ENCODE measurements at regions not wholly inside any gene's neighbourhood (a gene's known extent, or its start where the extent isn't known, plus 50 kb on each side); places are given as distances from the start of the nearest gene placed in this dataset.

GRCh38 chr2:204064119-204064518 is 127.6 kb downstream of the ICOS start:
- intact Hi-C loops (cut with DNase I; ENCODE audit: low total_unique reads) = no loop called here
- in situ Hi-C loops (cut with MboI; ENCODE audit: low sequenced_read_pairs in 4 of 4) = no loop called here
- no peaks in the 10 kb centered on the region for H3K36me3 ChIP-seq
- H3K4me3 ChIP-seq = no peak overlapping the region
- DNase-seq = no peak
- no peaks in the 10 kb centered on the region for H3K9me3 ChIP-seq
- no peaks in the 10 kb centered on the region for H3K27me3 ChIP-seq
- TF ChIP-seq CTCF (IDR thresholded peaks at IDR 0.05 in 4 of 5, conservative IDR thresholded peaks at IDR 0.05 in 1 of 5) = no peak
- no peak for TF ChIP-seq POLR2A (IDR thresholded peaks at IDR 0.05)
- no peaks in the 10 kb centered on the region for H3K4me1 ChIP-seq
- no peak overlapping the region for H3K27ac ChIP-seq
- no peak for ATAC-seq

- no peak overlapping the region for H3K4me3 ChIP-seq
- no peak overlapping the region for H3K27ac ChIP-seq
- no peaks in the 10 kb centered on the region for H3K27me3 ChIP-seq
- no peak for ATAC-seq
- no peaks in the 10 kb centered on the region for H3K9me3 ChIP-seq
- in situ Hi-C loops (cut with MboI; ENCODE audit: low sequenced_read_pairs in 4 of 4) (no loop called here), intact Hi-C loops (cut with DNase I; ENCODE audit: low total_unique reads) (no loop called here)
- DNase-seq = no peak
- H3K36me3 ChIP-seq = no peaks in the 10 kb centered on the region
- H3K4me1 ChIP-seq = no peaks in the 10 kb centered on the region
- TF ChIP-seq CTCF (IDR thresholded peaks at IDR 0.05 in 4 of 5, conservative IDR thresholded peaks at IDR 0.05 in 1 of 5) (no peak), POLR2A (IDR thresholded peaks at IDR 0.05) (no peak)
These were observed 129.0 kb downstream of the ICOS start for GRCh38 chr2:204065566-204065965.

- Histone ChIP-seq H3K9me3 (no peaks in the 10 kb centered on the region), H3K36me3 (no peaks in the 10 kb centered on the region), H3K27me3 (no peaks in the 10 kb centered on the region), H3K27ac (no peak overlapping the region), H3K4me3 (no peak overlapping the region), H3K4me1 (no peaks in the 10 kb centered on the region)
- no peak for TF ChIP-seq CTCF (IDR thresholded peaks at IDR 0.05 in 4 of 5, conservative IDR thresholded peaks at IDR 0.05 in 1 of 5)
- no peak for TF ChIP-seq POLR2A (IDR thresholded peaks at IDR 0.05)
- intact Hi-C loops (cut with DNase I; ENCODE audit: low total_unique reads) = no loop called here
- DNase-seq (no peak), ATAC-seq (no peak)
- in situ Hi-C loops (cut with MboI; ENCODE audit: low sequenced_read_pairs in 4 of 4) = no loop called here
These were observed 129.5 kb downstream of the ICOS start for GRCh38 chr2:204066051-204066450.

- Histone ChIP-seq H3K36me3 (no peaks in the 10 kb centered on the region), H3K9me3 (no peaks in the 10 kb centered on the region), H3K27ac (no peak overlapping the region), H3K4me3 (no peak overlapping the region), H3K4me1 (no peaks in the 10 kb centered on the region), H3K27me3 (no peaks in the 10 kb centered on the region)
- intact Hi-C loops (cut with DNase I; ENCODE audit: low total_unique reads) (no loop called here), in situ Hi-C loops (cut with MboI; ENCODE audit: low sequenced_read_pairs in 4 of 4) (no loop called here)
- no peak for DNase-seq
- TF ChIP-seq CTCF (IDR thresholded peaks at IDR 0.05 in 4 of 5, conservative IDR thresholded peaks at IDR 0.05 in 1 of 5) = no peak
- no peak for TF ChIP-seq POLR2A (IDR thresholded peaks at IDR 0.05)
- no peak for ATAC-seq
These were observed 133.2 kb downstream of the ICOS start for GRCh38 chr2:204069804-204070203.
